ENCODE measurements at regions not wholly inside any gene's neighbourhood (a gene's known extent, or its start where the extent isn't known, plus 50 kb on each side); places are given as distances from the start of the nearest gene placed in this dataset.

DNA sequence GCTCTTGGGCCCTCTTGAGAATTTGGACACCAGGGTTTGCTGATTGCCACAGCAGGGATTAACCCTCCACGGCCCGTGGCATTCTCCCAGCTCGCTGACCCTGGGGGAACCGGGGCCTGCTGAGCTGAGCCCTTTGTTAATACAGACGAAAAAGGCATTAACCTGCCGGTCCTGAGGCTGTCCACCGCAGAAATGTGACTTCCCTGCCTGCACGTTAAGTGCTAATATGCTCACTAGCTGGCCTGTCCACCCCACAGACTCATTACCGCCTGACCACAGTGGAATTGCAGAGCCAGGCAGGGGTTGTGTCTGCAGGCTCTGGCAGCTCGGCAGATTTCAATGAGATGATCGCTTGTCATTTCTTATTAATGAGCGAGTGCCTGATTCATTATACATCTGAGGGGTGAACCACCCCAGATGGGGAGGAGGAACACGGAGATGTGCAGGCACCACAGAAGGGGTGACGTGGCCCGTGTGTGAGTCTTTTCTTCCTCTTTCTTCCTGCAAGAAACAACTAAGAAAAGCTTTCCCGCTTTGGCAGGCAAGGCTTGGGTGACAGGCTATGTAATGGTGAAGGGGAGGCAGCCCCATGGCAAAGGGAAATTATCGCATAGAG lies 126.0 kb downstream of the GLI2 start:
- no peak for TF ChIP-seq CTCF (IDR thresholded peaks at IDR 0.05)
- no peak for TF ChIP-seq POLR2A (IDR thresholded peaks at IDR 0.05)
